Fibroblast of lung (primary cell): ENCODE measurements at regions not wholly inside any gene's neighbourhood (a gene's known extent, or its start where the extent isn't known, plus 50 kb on each side); places are given as distances from the start of the nearest gene placed in this dataset.

Experiments
- DNase-seq, 2 donors: peaks; one replicate each; pipeline versions ENCODE4 v3.0.0 to v3.0.0-alpha.2; 2010; ENCODE audit warnings: low read depth in 2 of 2
- H2AFZ ChIP-seq: 2 replicates; pipeline ENCODE4 v1.5.1; 2012; ENCODE audit warnings: low read length, control low read depth, inconsistent platforms
- H3K27ac ChIP-seq: 2 replicates; pipeline ENCODE4 v1.5.1; 2011; ENCODE audit warnings: low read length, control low read depth; ENCODE audit not compliant: insufficient read depth
- H3K27me3 ChIP-seq: 2 replicates; pipeline ENCODE4 v1.5.1; 2011; ENCODE audit warnings: mild to moderate bottlenecking, low read length; ENCODE audit not compliant: control insufficient read depth, insufficient read depth
- H3K36me3 ChIP-seq: 2 replicates; pipeline ENCODE4 v1.5.1; 2011; ENCODE audit warnings: low read length; ENCODE audit not compliant: control insufficient read depth, insufficient read depth
- H3K4me1 ChIP-seq: 2 replicates; pipeline ENCODE4 v1.5.1; 2011; ENCODE audit warnings: low read length; ENCODE audit not compliant: control insufficient read depth, insufficient read depth; ENCODE audit errors: extremely low read depth
- H3K4me2 ChIP-seq: 2 replicates; pipeline ENCODE4 v1.5.1; 2011; ENCODE audit warnings: low read length, control low read depth; ENCODE audit not compliant: insufficient read depth; ENCODE audit errors: extremely low read depth
- H3K4me3 ChIP-seq, 4 experiments: fragments of 200-600 bp in 1 of 4; sonication (generic) in 1 of 4; replicated peaks in 1 of 4; 2 replicates each; pipeline ENCODE4 v1.5.1; 2011 to 2016; ENCODE audit warnings: low read length in 4 of 4, low read depth in 3 of 4, mild to moderate bottlenecking in 3 of 4, control low read depth in 2 of 4, inconsistent platforms in 1 of 4, mixed read lengths in 1 of 4; ENCODE audit not compliant: insufficient read depth in 1 of 4; ENCODE audit errors: control extremely low read depth in 1 of 4
- H3K79me2 ChIP-seq: 2 replicates; pipeline ENCODE4 v1.5.1; 2012; ENCODE audit warnings: mild to moderate bottlenecking, low read length, inconsistent platforms; ENCODE audit not compliant: control insufficient read depth, insufficient read depth
- H3K9ac ChIP-seq: 2 replicates; pipeline ENCODE4 v1.5.1; 2011; ENCODE audit warnings: mild to moderate bottlenecking, low read length, control low read depth; ENCODE audit not compliant: insufficient read depth
- H3K9me3 ChIP-seq: 2 replicates; pipeline ENCODE4 v1.5.1; 2012; ENCODE audit warnings: low read depth, low read length; ENCODE audit not compliant: control insufficient read depth, insufficient read depth
- H4K20me1 ChIP-seq: 2 replicates; pipeline ENCODE4 v1.5.1; 2011; ENCODE audit warnings: low read length; ENCODE audit not compliant: control insufficient read depth, insufficient read depth; ENCODE audit errors: extremely low read depth
- CTCF ChIP-seq, 2 donors: IDR thresholded peaks in 1 of 2; conservative IDR thresholded peaks in 1 of 2; 1 replicate in 1 of 2; 2 replicates in 1 of 2; pipeline ENCODE4 v1.5.1; 2011 to 2012; ENCODE audit warnings: low read length in 2 of 2, control low read depth in 1 of 2, inconsistent platforms in 1 of 2, low read depth in 1 of 2, mild to moderate bottlenecking in 1 of 2
- EZH2 ChIP-seq: IDR thresholded peaks from 2 replicates; pipeline ENCODE4 v1.5.1; 2012; ENCODE audit warnings: low read length, control low read depth, mild to moderate bottlenecking; ENCODE audit errors: missing control alignments

GRCh38 chr11:109806205-109806604, 287.0 kb upstream of the ZC3H12C start:
- Histone ChIP-seq H3K27ac (no peak overlapping the region), H3K36me3 (no peaks in the 10 kb centered on the region), H2AFZ (no peak overlapping the region), H3K79me2 (no peaks in the 10 kb centered on the region), H4K20me1 (peaks cover 2% of the 10 kb centered on the region), H3K27me3 (no peaks in the 10 kb centered on the region), H3K9me3 (no peaks in the 10 kb centered on the region), H3K9ac (no peak overlapping the region), H3K4me1 (no peaks in the 10 kb centered on the region), H3K4me3 (no peak overlapping the region), H3K4me2 (no peak overlapping the region)
- no peak for DNase-seq
- TF ChIP-seq CTCF (conservative IDR thresholded peaks at IDR 0.05 in 1 of 2, IDR thresholded peaks at IDR 0.05 in 1 of 2; ENCODE audit: low read depth in 1 of 2, low read length in 2 of 2) (no peak), EZH2 (no peak)

GRCh38 chr11:109808569-109808968, 284.6 kb upstream of the ZC3H12C start:
- peak; percentile 16 to 65 for DNase-seq
- H2AFZ ChIP-seq, result no peak overlapping the region
- no peak overlapping the region for H3K4me2 ChIP-seq
- H3K9ac ChIP-seq, result no peak overlapping the region
- no peak overlapping the region for H3K4me3 ChIP-seq
- no peaks in the 10 kb centered on the region for H3K4me1 ChIP-seq
- H3K79me2 ChIP-seq, result no peaks in the 10 kb centered on the region
- H3K27ac ChIP-seq, result no peak overlapping the region
- no peaks in the 10 kb centered on the region for H3K27me3 ChIP-seq
- peaks cover 2% of the 10 kb centered on the region for H4K20me1 ChIP-seq
- H3K9me3 ChIP-seq, result no peaks in the 10 kb centered on the region
- no peaks in the 10 kb centered on the region for H3K36me3 ChIP-seq
- TF ChIP-seq CTCF (conservative IDR thresholded peaks at IDR 0.05 in 1 of 2, IDR thresholded peaks at IDR 0.05 in 1 of 2; ENCODE audit: low read depth in 1 of 2, low read length in 2 of 2), result no peak
- TF ChIP-seq EZH2, result no peak

- no peak overlapping the region for H3K27ac ChIP-seq
- H3K4me3 ChIP-seq, result no peak overlapping the region
- DNase-seq, result no peak
- H3K9ac ChIP-seq, result no peak overlapping the region
- H3K9me3 ChIP-seq, result no peaks in the 10 kb centered on the region
- H2AFZ ChIP-seq, result no peak overlapping the region
- H3K4me1 ChIP-seq, result no peaks in the 10 kb centered on the region
- no peak overlapping the region for H3K4me2 ChIP-seq
- H4K20me1 ChIP-seq, result no peaks in the 10 kb centered on the region
- no peak for TF ChIP-seq CTCF (conservative IDR thresholded peaks at IDR 0.05 in 1 of 2, IDR thresholded peaks at IDR 0.05 in 1 of 2; ENCODE audit: low read depth in 1 of 2, low read length in 2 of 2)
- no peaks in the 10 kb centered on the region for H3K79me2 ChIP-seq
- H3K27me3 ChIP-seq, result no peaks in the 10 kb centered on the region
- H3K36me3 ChIP-seq, result no peaks in the 10 kb centered on the region
These were observed 278.4 kb upstream of the ZC3H12C start for GRCh38 chr11:109814824-109815223.
